Panc1 (cell line): ENCODE measurements at regions not wholly inside any gene's neighbourhood (a gene's known extent, or its start where the extent isn't known, plus 50 kb on each side); places are given as distances from the start of the nearest gene placed in this dataset.

ENCODE experiments used
- ATAC-seq: fragments of 200-7000 bp; cut with Tn5 transposase; 2 replicates; pipeline ENCODE4 v1.9.1; 2020; ENCODE audit warnings: mild to moderate bottlenecking, moderate library complexity
- BruUV-seq: library from RNA; stranded (reverse); fragments of 400-500 nt; replicated peaks from 2 replicates; lab custom pipeline; 2021; lab: Mats Ljungman, UMichigan
- CTCF ChIA-PET: fragments of 300-600 bp; sonication (Branson Sonifier 250); formaldehyde crosslinking; loops from one replicate; lab custom pipeline; 2022; ENCODE audit warnings: antibody characterized with exemption; lab: Charles Lee
- POLR2A ChIA-PET: fragments of 300-600 bp; sonication (Branson Sonifier 250); formaldehyde crosslinking; loops from one replicate; lab custom pipeline; 2022; ENCODE audit warnings: antibody characterized with exemption; lab: Charles Lee
- DNase-seq: peaks from one replicate; pipeline ENCODE4 v3.0.0-alpha.2; 2010; ENCODE audit warnings: low read depth, low spot score
- H3K27ac ChIP-seq: 2 replicates; pipeline ENCODE4 v1.5.1; 2011; ENCODE audit warnings: mild to moderate bottlenecking, low read length, inconsistent platforms
- H3K27me3 ChIP-seq: fragments of 200-500 bp; sonication (Bioruptor generic); 2 replicates; pipeline ENCODE4 v1.6.0; 2014; ENCODE audit warnings: low read length, inconsistent platforms; ENCODE audit not compliant: control insufficient read depth, insufficient read depth
- H3K36me3 ChIP-seq: fragments of 200-500 bp; sonication (Bioruptor generic); 2 replicates; pipeline ENCODE4 v1.5.1; 2014; ENCODE audit warnings: inconsistent platforms, mild to moderate bottlenecking, low read length, moderate library complexity; ENCODE audit not compliant: control insufficient read depth, insufficient read depth
- H3K4me1 ChIP-seq: 2 replicates; pipeline ENCODE4 v1.5.1; 2011; ENCODE audit warnings: inconsistent platforms, mild to moderate bottlenecking, low read length, moderate library complexity; ENCODE audit not compliant: control insufficient read depth, insufficient read depth
- H3K4me3 ChIP-seq, 2 experiments: 2 replicates each; pipeline ENCODE4 v1.5.1; 2011 to 2012; ENCODE audit warnings: low read depth in 2 of 2, low read length in 2 of 2, mild to moderate bottlenecking in 2 of 2, inconsistent platforms in 1 of 2, moderate library complexity in 1 of 2
- H3K9me3 ChIP-seq: fragments of 200-500 bp; sonication (Bioruptor generic); 2 replicates; pipeline ENCODE4 v1.5.1; 2014; ENCODE audit warnings: low read depth, mild to moderate bottlenecking, inconsistent platforms, low read length, moderate library complexity; ENCODE audit not compliant: control insufficient read depth, insufficient read depth
- CTCF ChIP-seq: fragments of 450-650 bp; IDR thresholded peaks from 2 replicates; pipeline ENCODE4 v1.5.1; 2017; ENCODE audit warnings: mild to moderate bottlenecking
- POLR2AphosphoS5 ChIP-seq: IDR thresholded peaks from 2 replicates; pipeline ENCODE4 v1.6.1; 2012; ENCODE audit warnings: mild to moderate bottlenecking, low read depth, low read length, moderate library complexity
- REST ChIP-seq, 2 experiments: IDR thresholded peaks; 2 replicates each; pipeline ENCODE4 v1.6.1; 2011 to 2012; ENCODE audit warnings: low read depth in 2 of 2, control low read depth in 1 of 2, low read length in 1 of 2, mild to moderate bottlenecking in 1 of 2, moderate library complexity in 1 of 2; ENCODE audit not compliant: insufficient read depth in 1 of 2
- SIN3A ChIP-seq: IDR thresholded peaks from 2 replicates; pipeline ENCODE4 v1.6.1; 2012; ENCODE audit warnings: low read depth, mild to moderate bottlenecking, low read length, moderate library complexity, borderline replicate concordance; ENCODE audit not compliant: insufficient read depth
- TCF7L2 ChIP-seq: IDR thresholded peaks from 2 replicates; pipeline ENCODE4 v1.6.1; 2011; ENCODE audit warnings: mild to moderate bottlenecking, low read depth, low read length, inconsistent platforms
- in situ Hi-C: cut with HindIII; loops from 2 replicates; pipeline ENCODE4 v1.10.0; 2016; ENCODE audit warnings: low sequenced_read_pairs, low pct_unique_long_range_greater_than_20kb
- intact Hi-C: fragments of 100-400 bp; cut with micrococcal nuclease; formaldehyde crosslinking; loops from one replicate; pipeline ENCODE4 v1.10.0; 2022; ENCODE audit not compliant: unreplicated experiment

GRCh38 chr18:2425426-2426317, 145.6 kb downstream of the METTL4 start:
- no peak for TF ChIP-seq TCF7L2
- no peak for TF ChIP-seq REST (IDR thresholded peaks at IDR 0.05; ENCODE audit: insufficient read depth in 1 of 2, low read depth in 2 of 2, low read length in 1 of 2)
- TF ChIP-seq SIN3A, result no peak
- TF ChIP-seq POLR2AphosphoS5, result no peak
- no peak for TF ChIP-seq CTCF
- Histone ChIP-seq H3K4me3 (no peak overlapping the region), H3K27ac (no peak overlapping the region), H3K27me3 (no peaks in the 10 kb centered on the region), H3K36me3 (no peaks in the 10 kb centered on the region), H3K9me3 (no peaks in the 10 kb centered on the region), H3K4me1 (no peaks in the 10 kb centered on the region)
- in situ Hi-C loops (no loop called here), intact Hi-C loops (no loop called here)
- ATAC-seq, result no peak
- POLR2A ChIA-PET, result no interaction called here
- BruUV-seq, result no TSS peak
- DNase-seq, result no peak
- CTCF ChIA-PET, result no interaction called here

- CTCF ChIA-PET, result no interaction called here
- no peak for TF ChIP-seq POLR2AphosphoS5
- TF ChIP-seq CTCF, result no peak
- no peak for TF ChIP-seq TCF7L2
- no peak for TF ChIP-seq SIN3A
- TF ChIP-seq REST (IDR thresholded peaks at IDR 0.05; ENCODE audit: insufficient read depth in 1 of 2, low read depth in 2 of 2, low read length in 1 of 2), result no peak
- intact Hi-C loops, result no loop called here
Observed at GRCh38 chr18:2430191-2430590, 141.1 kb downstream of the METTL4 start.

More at GRCh38 chr18:2430191-2430590, 141.1 kb downstream of the METTL4 start:
- ATAC-seq (no peak), DNase-seq (no peak)
- no peak overlapping the region for H3K27ac ChIP-seq
- H3K4me1 ChIP-seq, result no peaks in the 10 kb centered on the region
- no peaks in the 10 kb centered on the region for H3K27me3 ChIP-seq
- H3K9me3 ChIP-seq, result no peaks in the 10 kb centered on the region
- H3K36me3 ChIP-seq, result no peaks in the 10 kb centered on the region
- BruUV-seq, result no TSS peak
- POLR2A ChIA-PET, result no interaction called here
- no peak overlapping the region for H3K4me3 ChIP-seq
- in situ Hi-C loops, result no loop called here
